GDM1 (cell line): ENCODE measurements at regions not wholly inside any gene's neighbourhood (a gene's known extent, or its start where the extent isn't known, plus 50 kb on each side); places are given as distances from the start of the nearest gene placed in this dataset.
"Not testable (repeated sequence)": the region's sequence is repeated elsewhere in the genome, so short reads cannot be mapped to it uniquely, and the experiment has no call there.

Experiments
- DNase-seq: peaks from one replicate; lab custom pipeline; 2025; lab: John Stamatoyannopoulos, UW

DNA sequence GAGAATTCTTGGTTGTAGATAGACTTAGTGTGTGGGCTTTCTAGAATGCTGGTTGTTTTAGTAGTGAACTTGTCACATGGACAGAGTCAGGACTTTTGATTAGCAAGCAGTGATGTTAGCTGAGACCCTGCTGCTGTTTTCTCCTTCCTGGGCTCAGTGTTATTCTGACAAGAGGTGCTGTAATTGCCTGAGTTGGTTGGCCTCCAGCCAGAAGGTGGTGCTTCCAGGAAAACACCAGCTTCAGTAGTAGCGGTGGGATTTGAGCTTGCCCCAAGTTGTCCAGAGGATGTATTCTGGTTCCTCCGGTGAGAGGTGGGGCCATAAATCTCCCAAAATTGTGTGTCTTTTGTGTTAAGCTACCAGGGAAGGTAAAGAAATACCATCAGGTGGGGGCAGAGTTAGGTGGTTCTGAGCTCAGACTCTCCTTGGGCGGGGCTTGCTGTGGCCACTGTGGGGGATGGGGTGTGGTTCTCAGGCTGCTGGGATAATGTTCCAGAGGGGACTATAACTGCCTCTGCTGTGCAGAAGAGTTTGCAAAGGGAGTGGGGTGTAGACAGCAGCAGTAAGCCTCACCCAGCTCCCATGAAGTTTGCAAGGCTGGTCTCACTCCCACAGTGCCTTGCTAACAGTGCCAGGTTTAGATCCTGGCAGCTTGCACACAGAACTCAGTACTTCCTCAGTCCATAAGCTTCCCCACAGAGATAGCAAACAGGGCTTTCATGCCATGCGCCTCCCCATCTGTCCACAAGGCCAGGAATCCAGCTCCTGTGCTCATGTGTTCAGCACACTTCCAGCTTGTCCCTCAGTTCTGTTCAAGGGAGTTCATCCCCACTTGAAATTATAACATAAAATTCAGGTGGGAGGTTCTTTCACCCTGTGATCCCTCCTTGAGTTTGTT lies 278.4 kb upstream of the PTCHD4 start:
- DNase-seq: no peak

DNA sequence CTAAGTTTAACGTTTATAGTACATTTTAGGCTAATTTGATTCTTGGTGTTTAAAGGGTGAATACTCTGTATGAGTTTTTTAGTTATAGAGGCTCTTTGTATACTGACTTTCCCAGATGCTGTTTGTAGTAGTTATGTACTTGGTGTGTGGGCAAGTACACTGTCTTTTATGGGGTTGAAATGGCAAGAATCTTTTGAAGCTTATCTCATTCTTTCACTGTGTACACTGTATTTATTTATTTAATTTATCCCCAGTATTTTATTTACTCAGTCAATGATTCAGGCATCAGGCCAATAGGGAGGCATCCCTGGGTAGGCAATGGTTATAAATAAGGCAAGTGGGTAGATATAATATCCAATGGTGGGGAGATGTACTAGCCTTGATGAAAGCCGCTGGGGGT lies 277.0 kb upstream of the PTCHD4 start:
- DNase-seq: no peak

DNA sequence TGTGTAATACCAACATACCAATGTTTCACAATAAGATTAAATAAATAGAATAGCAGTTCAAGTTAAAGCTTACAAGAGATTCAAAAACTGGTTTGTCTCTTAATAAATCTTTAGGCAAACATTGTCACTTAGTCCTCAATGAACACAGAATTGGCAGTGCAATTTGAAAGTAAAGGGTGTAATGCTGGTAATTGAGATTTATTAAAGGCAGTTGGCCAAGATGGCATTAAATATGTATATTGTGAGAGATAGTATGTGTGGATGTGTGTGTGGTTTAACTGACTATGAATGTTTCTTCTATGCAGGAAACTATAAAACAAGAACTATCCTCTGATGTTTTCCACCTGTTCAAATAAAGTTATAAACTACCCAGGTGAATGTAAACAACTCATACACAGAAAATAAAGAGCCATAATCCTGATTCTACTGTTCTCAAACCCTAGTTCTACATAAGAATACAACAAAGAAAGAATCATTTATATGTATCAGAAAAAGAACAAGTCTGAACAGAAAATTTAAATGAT lies 267.9 kb upstream of the PTCHD4 start:
- no peak for DNase-seq

DNA sequence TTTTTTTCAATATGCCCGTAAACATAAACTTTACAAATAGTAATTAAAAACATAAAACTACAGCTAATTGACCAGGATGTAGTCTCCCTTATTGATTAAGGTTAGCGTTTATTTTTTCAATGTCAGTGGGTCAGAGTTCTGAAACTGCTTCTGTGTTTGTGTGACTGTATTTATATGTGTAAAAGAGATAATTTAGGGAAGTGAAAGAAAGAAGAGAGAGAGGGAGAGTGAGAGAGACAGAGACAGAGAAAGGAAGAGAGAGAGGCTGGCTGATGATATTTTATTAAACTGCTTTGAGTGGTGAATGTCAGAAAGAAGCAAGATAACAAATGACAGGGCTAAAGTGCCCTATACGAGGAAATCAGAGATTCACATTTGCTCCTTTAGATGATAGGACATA lies 266.1 kb upstream of the PTCHD4 start:
- no peak for DNase-seq

DNA sequence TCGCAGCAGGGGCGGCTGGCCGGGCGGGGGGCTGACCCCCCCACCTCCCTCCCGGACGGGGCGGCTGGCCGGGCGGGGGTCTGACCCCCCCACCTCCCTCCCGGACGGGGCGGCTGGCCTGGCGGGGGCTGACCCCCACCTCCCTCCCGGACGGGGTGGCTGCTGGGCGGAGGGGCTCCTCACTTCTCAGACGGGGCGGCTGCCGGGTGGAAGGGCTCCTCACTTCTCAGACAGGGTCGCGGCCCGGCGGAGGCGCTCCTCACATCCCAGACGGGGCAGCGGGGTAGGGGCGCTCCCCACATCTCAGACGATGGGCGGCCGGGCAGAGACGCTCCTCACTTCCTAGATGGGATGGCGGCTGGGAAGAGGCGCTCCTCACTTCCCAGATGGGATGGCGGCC lies 260.2 kb upstream of the PTCHD4 start:
- DNase-seq: not testable (repeated sequence)

DNA sequence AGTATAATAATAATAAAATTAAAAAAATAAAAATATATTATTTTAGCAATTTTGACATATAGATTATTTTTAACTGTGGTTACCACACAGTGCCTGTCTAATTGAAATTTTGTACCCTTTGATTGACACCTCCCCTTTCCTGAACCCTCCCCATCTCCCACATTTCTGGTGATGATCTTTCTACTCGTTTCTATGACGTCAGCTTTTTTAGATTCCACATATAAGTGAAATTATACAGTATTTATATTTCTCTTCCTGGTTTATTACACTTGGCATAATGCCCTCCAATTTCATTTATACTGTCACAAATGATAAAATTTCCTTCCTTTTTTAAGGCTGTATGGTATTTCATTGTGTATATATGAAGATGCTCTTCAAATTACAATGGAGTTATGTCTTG lies 258.1 kb upstream of the PTCHD4 start:
- no peak for DNase-seq

DNA sequence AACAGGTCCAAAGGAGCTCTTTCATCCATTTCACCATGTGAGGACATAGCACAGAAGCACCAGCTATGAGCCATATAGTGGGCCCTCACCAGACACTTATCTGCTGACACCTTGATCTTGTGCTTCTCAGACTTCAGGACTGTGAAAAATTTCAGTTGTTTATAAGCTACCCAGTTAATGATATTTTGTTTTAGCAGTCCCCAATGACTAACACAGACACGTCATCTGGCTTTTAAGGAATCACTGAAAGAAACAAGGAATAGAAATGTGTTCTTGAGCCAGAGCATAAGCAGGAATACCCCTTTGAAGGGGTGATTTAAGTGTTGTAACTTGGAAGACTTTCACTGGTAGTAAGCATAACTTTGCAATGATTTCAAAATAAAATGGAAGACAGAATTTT lies 214.7 kb upstream of the PTCHD4 start:
- DNase-seq: no peak

DNA sequence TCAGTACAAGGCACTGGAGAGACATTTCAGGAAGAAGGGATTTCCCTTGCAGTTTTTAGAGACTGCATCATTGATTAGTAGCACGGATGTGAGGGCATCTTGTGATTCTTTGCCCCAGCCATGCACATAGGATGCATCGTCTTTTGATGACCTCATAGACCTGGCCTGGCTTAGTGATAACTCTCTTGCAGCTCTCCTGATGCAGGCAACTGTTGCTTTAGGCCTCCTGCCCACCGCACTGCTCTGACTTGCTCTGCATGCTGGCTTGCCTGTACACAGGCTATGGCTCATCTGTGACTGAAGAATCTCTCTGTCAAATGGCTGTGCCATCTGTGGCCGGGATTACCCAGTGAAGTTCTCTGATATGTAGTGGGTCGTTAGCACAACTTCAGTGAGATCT lies 207.7 kb upstream of the PTCHD4 start:
- no peak for DNase-seq

DNA sequence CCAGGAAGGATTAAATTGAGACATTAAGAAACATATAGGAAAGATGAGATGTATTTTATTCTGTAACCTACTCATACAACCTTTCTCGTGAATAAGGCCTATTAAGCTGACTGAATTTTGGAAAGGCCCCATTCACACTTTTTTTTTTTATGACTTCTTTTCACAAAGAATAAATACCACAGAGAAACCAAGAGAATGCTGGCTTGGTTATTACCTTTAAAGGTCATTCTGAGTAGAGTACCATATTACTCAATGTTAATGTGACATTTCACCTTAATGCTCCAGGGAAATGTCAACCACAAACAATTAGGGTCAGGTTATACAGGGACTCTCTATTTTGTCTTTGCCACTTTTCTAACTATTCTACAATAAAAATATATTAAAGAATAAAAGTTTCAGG lies 204.9 kb upstream of the PTCHD4 start:
- no peak for DNase-seq

DNA sequence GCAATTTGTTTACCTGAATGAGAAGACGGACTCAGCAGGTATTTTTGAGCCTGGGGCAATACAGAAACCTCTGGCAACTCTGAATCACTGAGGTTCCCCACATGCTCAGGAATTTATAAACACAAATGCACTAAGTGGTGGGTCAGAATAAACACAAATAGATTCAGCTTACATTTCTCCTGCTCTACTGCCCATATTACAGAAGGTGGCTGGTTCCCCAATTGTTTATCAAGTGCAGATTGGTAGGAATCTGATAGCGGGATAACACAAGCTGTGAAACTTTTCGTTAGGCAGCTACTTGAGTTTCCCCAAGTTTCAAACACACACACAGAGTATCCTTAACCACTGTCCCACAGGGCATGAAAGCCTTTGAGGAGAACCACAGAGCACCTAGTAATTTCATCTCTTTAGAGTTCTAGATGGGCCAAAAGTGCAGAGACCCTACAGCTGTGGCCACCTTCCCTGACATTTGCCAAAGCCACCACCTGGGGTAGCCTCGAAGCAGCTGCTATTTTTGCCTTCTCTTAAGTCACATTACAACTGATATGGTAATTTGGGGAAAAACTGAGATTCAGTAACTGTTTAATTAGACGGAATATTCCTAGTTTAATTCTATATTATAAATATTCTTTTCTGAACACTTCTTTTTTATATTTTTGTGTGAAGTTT lies 204.2 kb upstream of the PTCHD4 start:
- no peak for DNase-seq

DNA sequence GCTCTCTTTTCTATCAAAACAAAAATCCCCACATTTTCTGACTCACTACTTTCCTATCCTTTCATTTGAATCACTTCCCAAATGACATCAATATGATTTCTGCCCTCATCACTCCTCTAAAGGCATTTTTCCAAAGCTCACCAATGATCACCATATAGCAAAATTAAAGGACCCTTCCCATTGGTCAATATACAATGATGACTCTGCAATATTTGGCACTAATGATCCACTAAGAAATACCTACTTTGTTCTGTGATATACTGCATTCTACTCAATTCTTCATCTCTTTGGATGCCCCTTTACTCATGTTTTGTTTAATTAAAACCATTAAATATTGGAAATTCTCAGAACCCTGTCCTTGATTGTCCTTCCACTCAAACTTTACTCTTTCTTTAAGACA lies 200.3 kb upstream of the PTCHD4 start:
- DNase-seq: no peak

DNA sequence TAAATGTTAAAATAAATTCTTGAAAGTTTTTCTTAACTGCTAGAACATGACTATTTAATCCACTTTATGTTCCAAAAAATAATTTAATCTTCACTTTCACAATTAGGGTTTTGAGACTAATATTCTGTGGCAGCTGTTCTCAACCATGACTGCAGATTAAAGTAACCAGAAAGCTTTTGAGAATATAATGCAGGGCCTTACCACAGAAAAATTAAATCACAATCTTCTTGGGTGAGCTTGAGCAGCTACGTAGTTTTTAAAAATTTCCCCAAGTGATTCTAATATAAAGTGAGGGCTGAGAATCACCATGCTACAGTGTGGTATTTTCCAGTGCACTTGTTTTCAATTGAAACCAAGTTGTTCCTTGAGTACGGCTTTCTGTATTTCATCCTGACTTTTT lies 196.6 kb upstream of the PTCHD4 start:
- DNase-seq: no peak

DNA sequence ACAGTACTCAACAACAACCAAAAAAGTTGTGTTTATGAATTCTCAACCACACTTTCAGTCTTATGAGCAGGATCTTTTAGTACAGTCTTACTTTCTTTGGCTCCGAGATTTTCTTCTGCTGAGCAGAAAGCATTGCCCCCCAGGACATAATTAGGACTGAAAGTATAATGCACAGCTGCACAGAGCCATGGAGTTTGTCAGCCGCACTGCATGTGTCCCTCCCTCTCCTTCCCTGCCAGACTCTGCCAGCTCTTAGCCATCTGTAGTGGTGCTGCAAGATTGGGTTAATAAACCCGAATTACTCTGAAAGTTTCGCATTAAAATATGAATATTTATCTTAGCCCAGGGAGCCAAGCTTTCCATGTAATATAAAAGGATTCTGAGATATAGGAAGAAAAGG lies 179.6 kb upstream of the PTCHD4 start:
- DNase-seq: no peak

DNA sequence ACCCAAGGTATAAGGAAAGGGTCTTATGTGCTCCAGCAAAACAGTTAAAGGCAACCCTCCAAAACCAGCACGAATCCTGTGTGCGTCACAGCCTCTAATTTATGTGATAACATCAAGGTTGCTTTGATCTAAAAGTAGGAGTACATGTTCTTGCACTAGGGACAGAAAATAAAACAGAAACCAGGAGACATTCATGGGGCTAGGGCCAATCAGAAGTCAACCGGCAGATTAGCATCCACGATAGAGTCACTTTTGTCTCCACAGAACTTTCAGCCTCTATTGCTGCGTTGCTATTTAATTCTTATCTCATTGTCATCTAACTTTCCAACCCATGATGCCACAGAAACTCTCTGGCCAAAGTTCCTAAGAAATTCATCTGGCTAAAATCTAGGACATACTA lies 178.8 kb upstream of the PTCHD4 start:
- DNase-seq: no peak

DNA sequence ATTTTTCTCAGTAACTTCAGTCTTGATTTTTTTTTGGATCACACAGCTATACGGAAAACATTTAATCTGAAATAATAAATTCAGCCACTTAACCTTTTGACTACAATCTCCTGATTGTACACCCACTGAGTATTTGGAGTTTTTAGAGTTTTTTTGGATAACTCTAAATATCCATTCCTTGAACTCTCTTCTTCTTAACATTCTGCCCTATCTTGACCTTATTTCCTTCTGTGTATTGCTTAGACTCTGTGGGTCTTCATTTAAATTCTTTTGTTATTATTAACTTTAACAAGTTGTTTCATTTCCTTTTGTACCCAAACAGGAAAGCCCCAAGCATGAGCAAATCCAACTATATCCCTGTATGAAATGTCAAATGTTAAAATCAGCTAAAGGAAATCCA lies 170.2 kb upstream of the PTCHD4 start:
- no peak for DNase-seq

DNA sequence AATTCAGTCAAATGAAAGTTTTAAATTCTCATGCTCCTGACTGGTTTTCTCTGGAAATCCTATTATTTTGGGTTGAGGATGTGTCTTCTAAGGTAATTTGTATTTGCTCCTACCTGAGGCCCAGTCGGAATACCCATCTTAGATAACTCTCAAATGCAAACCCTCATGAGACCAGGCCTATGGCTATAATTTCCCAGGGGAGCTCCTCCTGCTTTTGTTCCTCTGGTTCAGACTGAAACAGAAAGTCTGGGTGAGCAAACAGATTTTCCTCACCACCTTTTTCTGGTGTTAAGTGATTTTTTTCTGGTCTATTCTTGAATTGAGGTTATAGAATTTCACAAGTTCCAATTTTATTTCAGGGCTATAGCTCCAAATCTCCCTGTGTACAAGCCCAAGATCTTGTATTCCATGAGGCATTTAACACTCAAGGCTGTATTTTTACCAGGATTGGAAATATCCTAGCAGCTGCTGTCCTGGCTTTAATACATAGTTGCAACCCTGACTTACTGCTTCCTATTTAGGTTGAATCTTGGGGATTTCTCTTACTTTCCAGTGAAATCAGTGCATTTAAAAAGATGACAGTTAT lies 169.1 kb upstream of the PTCHD4 start:
- DNase-seq: no peak

DNA sequence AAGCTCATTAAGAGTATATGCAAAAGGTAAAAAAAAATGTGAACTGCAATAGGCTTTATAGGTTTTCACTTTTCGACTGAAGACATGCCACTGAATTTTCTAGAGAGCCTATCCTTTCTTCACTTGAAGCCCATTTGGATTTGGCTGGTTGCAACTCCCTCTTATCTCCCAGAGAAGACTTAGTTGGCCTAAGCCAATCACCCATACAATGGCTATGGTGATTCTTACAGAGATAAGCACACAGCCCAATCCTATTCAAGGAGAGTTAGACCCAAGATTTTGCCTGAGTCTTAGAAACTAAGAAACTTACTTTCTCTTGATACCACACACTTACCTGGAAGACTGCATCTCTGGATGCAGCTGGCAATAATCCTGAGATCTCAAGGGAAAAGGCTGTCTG lies 167.3 kb upstream of the PTCHD4 start:
- no peak for DNase-seq

DNA sequence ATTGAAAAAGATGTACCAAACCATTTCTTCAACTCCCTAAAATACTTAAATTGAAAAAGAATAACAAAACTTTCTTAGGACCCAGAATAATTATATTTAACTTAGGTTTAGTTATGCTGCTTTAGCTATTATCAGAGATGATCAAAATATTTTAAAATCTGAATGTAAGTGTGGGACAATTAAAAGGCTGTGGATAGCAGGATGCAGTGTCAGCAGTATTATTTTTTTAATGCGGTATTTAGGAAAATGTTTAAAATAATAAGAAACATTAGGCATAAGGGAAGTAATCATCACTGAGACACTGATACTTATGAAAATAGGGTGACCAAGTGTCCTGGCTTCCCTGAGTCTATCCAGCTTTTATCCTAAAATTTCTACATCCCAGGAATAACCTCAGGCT lies 161.5 kb upstream of the PTCHD4 start:
- no peak for DNase-seq

DNA sequence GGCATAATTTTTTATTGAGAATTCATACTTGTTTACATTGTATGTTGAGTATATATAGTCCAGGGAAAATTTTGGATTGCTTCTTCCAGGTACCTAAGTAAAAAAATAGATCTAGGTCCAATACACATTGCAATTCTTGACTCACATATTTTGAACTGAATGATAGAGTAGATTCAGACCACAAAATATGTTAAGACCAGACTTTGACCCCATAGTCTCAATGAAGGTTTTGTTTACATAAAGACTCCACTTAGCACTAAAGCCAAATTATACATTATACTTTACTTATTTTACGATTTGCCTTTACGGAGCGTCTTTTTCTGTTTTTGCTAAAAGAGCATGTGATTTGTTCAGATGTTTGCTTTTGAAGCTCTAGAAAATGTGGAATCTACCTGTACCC lies 144.1 kb upstream of the PTCHD4 start:
- DNase-seq: no peak

DNA sequence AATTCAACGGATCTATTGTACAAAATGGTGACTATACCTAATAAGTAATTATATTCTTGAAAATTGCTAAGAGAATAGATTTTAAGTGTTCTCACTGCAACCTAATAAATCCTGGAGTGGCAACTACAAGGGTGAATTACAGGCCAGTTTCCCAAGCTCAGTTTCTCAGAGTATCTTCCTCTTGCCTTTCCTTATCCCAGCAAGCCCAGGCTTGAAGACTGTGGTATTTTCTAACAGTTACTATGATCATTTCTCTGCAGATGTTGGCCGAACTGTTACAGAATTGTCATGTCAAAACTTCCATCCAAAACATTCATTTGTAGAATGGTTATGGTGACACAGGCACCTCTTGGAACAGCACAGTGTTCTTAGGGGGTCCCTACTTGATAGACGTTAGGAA lies 138.1 kb upstream of the PTCHD4 start:
- DNase-seq: no peak

DNA sequence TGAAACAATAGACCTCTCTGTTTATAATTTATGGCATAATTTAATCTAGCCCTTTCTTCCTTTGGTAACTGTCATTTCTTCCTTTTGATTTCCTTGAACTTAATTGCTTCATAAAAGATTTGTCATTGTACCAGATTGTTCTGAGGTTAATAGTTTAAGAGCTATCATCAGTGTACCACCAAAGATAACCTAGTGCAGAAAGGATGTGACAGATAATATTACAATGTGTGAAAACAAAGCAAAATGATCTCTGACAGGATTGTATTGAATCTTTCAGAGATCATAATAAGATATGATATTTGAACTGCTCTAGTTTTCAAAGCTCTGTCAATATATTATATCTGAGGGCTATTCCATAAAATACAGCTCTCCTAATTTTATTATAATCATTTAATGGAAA lies 132.1 kb upstream of the PTCHD4 start:
- DNase-seq: no peak

DNA sequence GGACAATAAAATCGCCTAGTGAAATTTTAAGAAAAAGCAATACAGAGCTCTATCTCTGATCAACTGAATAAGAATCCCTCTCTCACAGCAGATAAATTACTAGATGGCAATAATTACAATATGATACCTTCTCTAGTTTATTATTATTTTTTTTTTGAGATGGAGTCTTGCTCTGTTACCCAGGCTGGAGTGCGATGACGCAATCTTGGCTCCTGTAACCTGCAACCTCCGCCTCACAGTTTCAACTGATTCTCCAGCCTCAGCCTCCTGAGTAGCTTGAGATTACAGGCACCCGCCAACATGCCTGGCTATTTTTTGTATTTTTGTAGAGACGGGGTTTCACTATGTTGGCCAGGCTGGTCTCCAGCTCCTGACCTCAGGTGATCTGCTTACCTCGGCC lies 129.3 kb upstream of the PTCHD4 start:
- DNase-seq: no peak

DNA sequence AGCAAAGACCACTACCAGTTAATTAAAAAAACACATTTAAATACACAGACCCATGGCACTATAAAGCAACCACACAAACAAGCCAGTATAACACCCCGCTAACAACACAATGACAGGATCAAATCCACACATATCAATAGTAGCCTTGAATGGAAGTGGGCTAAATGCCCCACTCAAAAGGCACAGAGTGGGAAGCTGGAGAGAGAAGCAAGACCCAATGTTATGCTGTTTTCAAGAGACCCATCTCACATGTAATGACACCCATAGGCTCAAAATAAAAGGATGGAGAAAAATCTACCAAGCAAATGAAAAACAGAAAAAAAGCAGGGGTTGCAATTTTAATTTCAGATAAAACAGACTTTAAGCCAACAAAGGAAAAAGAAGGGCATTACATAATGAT lies 125.4 kb upstream of the PTCHD4 start:
- no peak for DNase-seq
